ENCODE measurements at regions not wholly inside any gene's neighbourhood (a gene's known extent, or its start where the extent isn't known, plus 50 kb on each side); places are given as distances from the start of the nearest gene placed in this dataset.

DNA sequence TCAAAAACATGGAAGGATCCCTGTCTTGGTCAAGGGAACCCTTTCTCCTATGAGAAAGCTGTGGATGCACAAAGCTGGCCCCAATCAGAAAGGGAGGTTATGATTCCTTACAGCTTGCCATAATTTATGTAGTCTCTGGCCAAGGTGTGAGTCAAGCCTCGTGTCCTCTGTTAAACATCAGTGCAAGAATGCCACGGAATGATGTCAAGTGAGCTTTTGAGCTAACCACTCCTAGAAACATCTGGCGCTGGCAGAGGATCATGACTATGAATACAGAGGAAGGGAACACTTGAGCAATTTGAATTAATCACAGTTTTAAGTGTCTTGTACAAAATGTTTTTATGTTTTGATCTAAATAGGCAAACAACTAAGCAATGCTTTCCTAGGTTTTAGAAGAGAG is 51.5 kb upstream of the RAP2C start:
- no peak overlapping the region for H3K18ac ChIP-seq (ENCODE audit: extremely low read depth, low read length)
- no peak overlapping the region for H4K8ac ChIP-seq (ENCODE audit: extremely low read depth, insufficient read depth, low read length)
- no peaks in the 10 kb centered on the region for H3K23me2 ChIP-seq (ENCODE audit: low read depth, low read length)
- no peak overlapping the region for H2AK5ac ChIP-seq (ENCODE audit: low read depth, low read length)
- H3K4ac ChIP-seq (replicated peaks; ENCODE audit: insufficient read length, low read depth, low read length), result no peak overlapping the region
- H2BK15ac ChIP-seq (ENCODE audit: low read length), result no peak overlapping the region
- no peak overlapping the region for H3K4me3 ChIP-seq (ENCODE audit: extremely low read depth in 1 of 4, insufficient read depth in 2 of 4, low read depth in 3 of 4, low read length in 4 of 4)
- H4K5ac ChIP-seq (ENCODE audit: insufficient read length, low read depth, low read length), result no peak overlapping the region
- no peak for FAIRE-seq
- H4K20me1 ChIP-seq (replicated peaks in 1 of 2; ENCODE audit: control insufficient read depth in 1 of 2, insufficient read depth in 2 of 2, low read length in 2 of 2), result no peaks in the 10 kb centered on the region
- H3K4me1 ChIP-seq (replicated peaks in 1 of 4; ENCODE audit: control insufficient read depth in 3 of 4, insufficient read depth in 4 of 4, low read length in 3 of 4), result no peaks in the 10 kb centered on the region
- H3K14ac ChIP-seq (ENCODE audit: insufficient read length), result no peak overlapping the region
- no peak overlapping the region for H2BK5ac ChIP-seq (ENCODE audit: low read depth, low read length)
- H3K9ac ChIP-seq (replicated peaks in 1 of 4; ENCODE audit: extremely low read depth in 1 of 4, low read depth in 3 of 4, low read length in 3 of 4), result no peak overlapping the region; a peak in 1 of 7 replicates
- no peak for DNase-seq (ENCODE audit: low read depth in 1 of 2, low spot score in 2 of 2)
- CTCF ChIA-PET (ENCODE audit: partially characterized antibody), result interaction anchor here (1.4 to 4.0 kb wide), 4 partner anchors 11 to 344 kb away, joined by 6 to 13 read pairs (median 8); no protein-coding TSS in a partner anchor
- H3K56ac ChIP-seq (replicated peaks; ENCODE audit: insufficient read length, low read depth, low read length), result no peak overlapping the region
- POLR2A ChIA-PET (ENCODE audit: partially characterized antibody), result no interaction called here
- TF ChIP-seq HDAC6 (IDR thresholded peaks at IDR 0.05; ENCODE audit: low read depth, low read length), result no peak
- no peak for TF ChIP-seq TBP (IDR thresholded peaks at IDR 0.05; ENCODE audit: low read depth, low read length)
- H3K27ac ChIP-seq (ENCODE audit: low read depth, low read length), result no peak overlapping the region
- no peaks in the 10 kb centered on the region for H3K36me3 ChIP-seq (ENCODE audit: control insufficient read depth in 2 of 4, insufficient read depth in 4 of 4, low read length in 3 of 4)
- H3K4me2 ChIP-seq (ENCODE audit: insufficient read depth in 1 of 2, low read depth in 2 of 2, low read length in 2 of 2), result no peak overlapping the region
- no peaks in the 10 kb centered on the region for H3K79me1 ChIP-seq (ENCODE audit: low read depth, low read length)
- no peak overlapping the region for H2BK120ac ChIP-seq (replicated peaks; ENCODE audit: low read depth, low read length)
- H2BK20ac ChIP-seq (ENCODE audit: low read length), result no peak overlapping the region
- H4K91ac ChIP-seq (replicated peaks; ENCODE audit: insufficient read length, low read length), result no peak overlapping the region
- H2AFZ ChIP-seq (ENCODE audit: low read length), result no peak overlapping the region
- WGBS, 2 experiments (ENCODE audit: extremely low coverage in 1 of 2, insufficient coverage in 1 of 2, insufficient read length in 1 of 2, insufficient replicate concordance in 2 of 2, low coverage in 1 of 2, low lambda C conversion rate in 2 of 2, missing lambda C conversion rate in 1 of 2), result 96% methylated on average over 3 of the region's 3 CpGs; no CpG with 5 or more reads in 1 of the 2 experiments
- H3K27me3 ChIP-seq (replicated peaks in 1 of 4; ENCODE audit: control insufficient read depth in 3 of 4, extremely low read depth in 1 of 4, insufficient read depth in 3 of 4, low read length in 3 of 4), result no peaks in the 10 kb centered on the region
- no peaks in the 10 kb centered on the region for H3K79me2 ChIP-seq (ENCODE audit: control insufficient read depth in 1 of 2, insufficient read depth in 2 of 2, low read length in 2 of 2)
- no peaks in the 10 kb centered on the region for H3K9me3 ChIP-seq (ENCODE audit: insufficient read depth in 2 of 2, low read depth in 1 of 2, low read length in 1 of 2)
- H2BK12ac ChIP-seq (ENCODE audit: low read depth, low read length), result no peak overlapping the region
- no peak overlapping the region for H3K23ac ChIP-seq (ENCODE audit: insufficient read length)
